Central memory CD8-positive, alpha-beta T cell (primary cell): ENCODE measurements at regions not wholly inside any gene's neighbourhood (a gene's known extent, or its start where the extent isn't known, plus 50 kb on each side); places are given as distances from the start of the nearest gene placed in this dataset.
"Not testable (repeated sequence)": the region's sequence is repeated elsewhere in the genome, so short reads cannot be mapped to it uniquely, and the experiment has no call there.

Source experiments
- ATAC-seq: fragments of 150-1000 bp; cut with Tn5 transposase; replicated peaks from 2 replicates; pipeline ENCODE4 v1.10.0; 2022; ENCODE audit warnings: mild to moderate bottlenecking, moderate FRiP score, moderate number of reproducible peaks; ENCODE audit not compliant: poor library complexity, severe bottlenecking; ENCODE audit errors: extremely low read depth
- DNase-seq, 2 donors: peaks; one replicate each; pipeline ENCODE4 v3.0.0; 2021; ENCODE audit warnings: low spot score in 2 of 2
- H3K27ac Mint-ChIP-seq: one replicate; pipeline ENCODE4 v1.8.0; 2022; ENCODE audit warnings: low read depth, mild to moderate bottlenecking, moderate library complexity, mixed read lengths
- H3K27me3 Mint-ChIP-seq: one replicate; pipeline ENCODE4 v1.8.0; 2022; ENCODE audit warnings: mixed read lengths
- H3K36me3 Mint-ChIP-seq: one replicate; pipeline ENCODE4 v1.8.0; 2022; ENCODE audit warnings: mild to moderate bottlenecking, moderate library complexity, mixed read lengths; ENCODE audit not compliant: insufficient read depth
- H3K4me1 Mint-ChIP-seq: one replicate; pipeline ENCODE4 v1.8.0; 2022; ENCODE audit warnings: mixed read lengths
- H3K4me3 Mint-ChIP-seq: one replicate; pipeline ENCODE4 v1.8.0; 2022; ENCODE audit warnings: mild to moderate bottlenecking, moderate library complexity, mixed read lengths
- H3K9me3 Mint-ChIP-seq: one replicate; pipeline ENCODE4 v1.8.0; 2022; ENCODE audit warnings: mixed read lengths

GRCh38 chr9:21696411-21696871 is 106.0 kb upstream of the MTAP start:
- peaks cover 2% of the 10 kb centered on the region for H3K36me3 Mint-ChIP-seq
- peaks cover 32% of the 10 kb centered on the region for H3K27me3 Mint-ChIP-seq

GRCh38 chr9:21708260-21708711 is 94.2 kb upstream of the MTAP start:
- Mint-ChIP-seq H3K4me3 (no peak overlapping the region), H3K27ac (no peak overlapping the region), H3K9me3 (no peaks in the 10 kb centered on the region), H3K4me1 (peaks cover 6% of the 10 kb centered on the region), H3K27me3 (peaks cover 36% of the 10 kb centered on the region), H3K36me3 (no peaks in the 10 kb centered on the region)
- DNase-seq (no peak), ATAC-seq (no peak)

More at GRCh38 chr9:21696411-21696871, 106.0 kb upstream of the MTAP start:
- Mint-ChIP-seq H3K27ac (no peak overlapping the region), H3K4me3 (no peak overlapping the region), H3K4me1 (no peaks in the 10 kb centered on the region), H3K9me3 (no peaks in the 10 kb centered on the region)
- DNase-seq (no peak), ATAC-seq (no peak)

- Mint-ChIP-seq H3K27ac (no peak overlapping the region), H3K4me1 (peaks cover 6% of the 10 kb centered on the region), H3K4me3 (no peak overlapping the region), H3K36me3 (no peaks in the 10 kb centered on the region), H3K27me3 (peaks cover 35% of the 10 kb centered on the region), H3K9me3 (no peaks in the 10 kb centered on the region)
- ATAC-seq (no peak), DNase-seq (no peak)
These were observed 93.6 kb upstream of the MTAP start for GRCh38 chr9:21708856-21709255.

GRCh38 chr9:21709464-21710058 is 92.9 kb upstream of the MTAP start:
- peak; percentile 52 for ATAC-seq
- Mint-ChIP-seq H3K36me3 (no peaks in the 10 kb centered on the region), H3K4me3 (no peak overlapping the region), H3K27ac (no peak overlapping the region), H3K27me3 (peaks cover 35% of the 10 kb centered on the region), H3K9me3 (no peaks in the 10 kb centered on the region), H3K4me1 (peaks cover 6% of the 10 kb centered on the region)
- peak; percentile 33 to 42 for DNase-seq

- no peak for DNase-seq
- Mint-ChIP-seq H3K4me1 (peaks cover 6% of the 10 kb centered on the region), H3K4me3 (no peak overlapping the region), H3K27me3 (peaks cover 34% of the 10 kb centered on the region), H3K36me3 (no peaks in the 10 kb centered on the region), H3K27ac (no peak overlapping the region), H3K9me3 (no peaks in the 10 kb centered on the region)
- no peak for ATAC-seq
These were observed 91.8 kb upstream of the MTAP start for GRCh38 chr9:21710548-21711191.

GRCh38 chr9:21711504-21711903 is 90.9 kb upstream of the MTAP start:
- Mint-ChIP-seq H3K4me1 (peaks cover 6% of the 10 kb centered on the region), H3K4me3 (no peak overlapping the region), H3K9me3 (no peaks in the 10 kb centered on the region), H3K27ac (no peak overlapping the region), H3K36me3 (no peaks in the 10 kb centered on the region), H3K27me3 (peaks cover 29% of the 10 kb centered on the region)
- no peak for DNase-seq
- no peak for ATAC-seq

- no peaks in the 10 kb centered on the region for H3K4me1 Mint-ChIP-seq
- ATAC-seq (no peak), DNase-seq (no peak)
- peaks cover 24% of the 10 kb centered on the region for H3K27me3 Mint-ChIP-seq
- H3K4me3 Mint-ChIP-seq, result no peak overlapping the region
- H3K27ac Mint-ChIP-seq, result no peak overlapping the region
- H3K36me3 Mint-ChIP-seq, result no peaks in the 10 kb centered on the region
- no peaks in the 10 kb centered on the region for H3K9me3 Mint-ChIP-seq
These were observed 87.0 kb upstream of the MTAP start for GRCh38 chr9:21715408-21715807.

GRCh38 chr9:21720758-21721157 is 81.7 kb upstream of the MTAP start:
- Mint-ChIP-seq H3K27ac (no peak overlapping the region), H3K4me1 (no peaks in the 10 kb centered on the region), H3K9me3 (no peaks in the 10 kb centered on the region), H3K4me3 (no peak overlapping the region), H3K27me3 (peaks cover 38% of the 10 kb centered on the region), H3K36me3 (no peaks in the 10 kb centered on the region)
- ATAC-seq (no peak), DNase-seq (no peak)

GRCh38 chr9:21727411-21727810 is 75.0 kb upstream of the MTAP start:
- ATAC-seq, H3K4me3 Mint-ChIP-seq, H3K4me1 Mint-ChIP-seq, DNase-seq, H3K27ac Mint-ChIP-seq, H3K9me3 Mint-ChIP-seq, H3K36me3 Mint-ChIP-seq: not testable (repeated sequence)
- peaks cover 14% of the 10 kb centered on the region for H3K27me3 Mint-ChIP-seq

GRCh38 chr9:21728781-21729180 is 73.7 kb upstream of the MTAP start:
- no peaks in the 10 kb centered on the region for H3K9me3 Mint-ChIP-seq
- ATAC-seq (no peak), DNase-seq (no peak)
- no peak overlapping the region for H3K27ac Mint-ChIP-seq
- H3K4me3 Mint-ChIP-seq, result no peak overlapping the region
- peaks cover 14% of the 10 kb centered on the region for H3K27me3 Mint-ChIP-seq
- no peaks in the 10 kb centered on the region for H3K4me1 Mint-ChIP-seq
- H3K36me3 Mint-ChIP-seq, result no peaks in the 10 kb centered on the region

- DNase-seq (no peak), ATAC-seq (no peak)
- H3K4me1 Mint-ChIP-seq, result no peaks in the 10 kb centered on the region
- no peaks in the 10 kb centered on the region for H3K9me3 Mint-ChIP-seq
- no peaks in the 10 kb centered on the region for H3K36me3 Mint-ChIP-seq
- H3K27me3 Mint-ChIP-seq, result peaks cover 11% of the 10 kb centered on the region
- H3K27ac Mint-ChIP-seq, result no peak overlapping the region
- H3K4me3 Mint-ChIP-seq, result no peak overlapping the region
These were observed 72.8 kb upstream of the MTAP start for GRCh38 chr9:21729648-21730047.

- DNase-seq (no peak), ATAC-seq (no peak)
- H3K4me3 Mint-ChIP-seq, result no peak overlapping the region
- H3K27me3 Mint-ChIP-seq, result peaks cover 6% of the 10 kb centered on the region
- H3K9me3 Mint-ChIP-seq, result no peaks in the 10 kb centered on the region
- no peaks in the 10 kb centered on the region for H3K4me1 Mint-ChIP-seq
- no peak overlapping the region for H3K27ac Mint-ChIP-seq
- no peaks in the 10 kb centered on the region for H3K36me3 Mint-ChIP-seq
These were observed 71.5 kb upstream of the MTAP start for GRCh38 chr9:21730899-21731298.

- no peak for ATAC-seq
These were observed 61.3 kb upstream of the MTAP start for GRCh38 chr9:21741151-21741550.

More at GRCh38 chr9:21741151-21741550, 61.3 kb upstream of the MTAP start:
- no peaks in the 10 kb centered on the region for H3K4me1 Mint-ChIP-seq
- DNase-seq, result no peak
- no peaks in the 10 kb centered on the region for H3K9me3 Mint-ChIP-seq
- H3K27ac Mint-ChIP-seq, result no peak overlapping the region
- H3K27me3 Mint-ChIP-seq, result peaks cover 44% of the 10 kb centered on the region
- H3K36me3 Mint-ChIP-seq, result no peaks in the 10 kb centered on the region
- H3K4me3 Mint-ChIP-seq, result no peak overlapping the region
